ENCODE measurements at regions not wholly inside any gene's neighbourhood (a gene's known extent, or its start where the extent isn't known, plus 50 kb on each side); places are given as distances from the start of the nearest gene placed in this dataset.

DNA sequence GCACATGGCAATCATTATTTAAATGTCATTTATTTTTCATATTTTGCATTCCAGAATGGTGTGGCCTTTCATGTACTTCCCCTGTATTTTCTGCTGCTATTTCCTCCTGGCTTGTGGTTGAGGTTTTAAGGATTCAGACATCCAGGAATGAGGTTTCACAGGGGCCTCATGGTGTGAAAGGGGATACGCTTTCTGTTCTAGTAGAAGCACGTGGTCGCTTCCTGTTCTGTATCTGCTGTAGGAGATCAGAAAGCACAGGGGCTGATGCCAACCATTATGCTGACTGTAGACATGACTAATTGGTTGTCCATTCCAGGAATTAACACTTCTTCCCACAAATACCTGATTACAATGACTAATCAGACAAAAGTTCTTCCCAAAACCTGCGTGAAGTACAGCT is 405.9 kb downstream of the SHISA9 start:
- ATAC-seq (no peak), DNase-seq (ENCODE audit: low read depth, low spot score) (no peak)
- BruUV-seq (replicated peaks) = no TSS peak
- H3K36me3 ChIP-seq (ENCODE audit: control insufficient read depth in 1 of 2, insufficient read depth in 2 of 2, low read length in 2 of 2) = no peaks in the 10 kb centered on the region
- no peaks in the 10 kb centered on the region for H4K20me1 ChIP-seq (ENCODE audit: insufficient read depth)
- H3K4me3 ChIP-seq (replicated peaks in 1 of 2; ENCODE audit: low read depth in 1 of 2, low read length in 2 of 2) = no peak overlapping the region
- H3K4me2 ChIP-seq (ENCODE audit: low read length) = no peak overlapping the region
- intact Hi-C loops (cut with micrococcal nuclease) = no loop called here
- no peaks in the 10 kb centered on the region for H3K9me2 ChIP-seq (ENCODE audit: insufficient read depth)
- TF ChIP-seq, protein P1, sequence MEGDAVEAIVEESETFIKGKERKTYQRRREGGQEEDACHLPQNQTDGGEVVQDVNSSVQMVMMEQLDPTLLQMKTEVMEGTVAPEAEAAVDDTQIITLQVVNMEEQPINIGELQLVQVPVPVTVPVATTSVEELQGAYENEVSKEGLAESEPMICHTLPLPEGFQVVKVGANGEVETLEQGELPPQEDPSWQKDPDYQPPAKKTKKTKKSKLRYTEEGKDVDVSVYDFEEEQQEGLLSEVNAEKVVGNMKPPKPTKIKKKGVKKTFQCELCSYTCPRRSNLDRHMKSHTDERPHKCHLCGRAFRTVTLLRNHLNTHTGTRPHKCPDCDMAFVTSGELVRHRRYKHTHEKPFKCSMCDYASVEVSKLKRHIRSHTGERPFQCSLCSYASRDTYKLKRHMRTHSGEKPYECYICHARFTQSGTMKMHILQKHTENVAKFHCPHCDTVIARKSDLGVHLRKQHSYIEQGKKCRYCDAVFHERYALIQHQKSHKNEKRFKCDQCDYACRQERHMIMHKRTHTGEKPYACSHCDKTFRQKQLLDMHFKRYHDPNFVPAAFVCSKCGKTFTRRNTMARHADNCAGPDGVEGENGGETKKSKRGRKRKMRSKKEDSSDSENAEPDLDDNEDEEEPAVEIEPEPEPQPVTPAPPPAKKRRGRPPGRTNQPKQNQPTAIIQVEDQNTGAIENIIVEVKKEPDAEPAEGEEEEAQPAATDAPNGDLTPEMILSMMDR (IDR thresholded peaks at IDR 0.05 in 2 of 3, conservative IDR thresholded peaks at IDR 0.05 in 1 of 3; ENCODE audit: borderline replicate concordance in 1 of 3, insufficient read depth in 1 of 3, low read depth in 2 of 3, low read length in 2 of 3) = no peak
- no peak for TF ChIP-seq CBX3 (IDR thresholded peaks at IDR 0.05; ENCODE audit: low read depth)
- no peak for TF ChIP-seq EZH2phosphoT487 (IDR thresholded peaks at IDR 0.05; ENCODE audit: borderline replicate concordance)
- no peak for TF ChIP-seq SP1 (IDR thresholded peaks at IDR 0.05; ENCODE audit: low read depth)
- TF ChIP-seq POLR2A (IDR thresholded peaks at IDR 0.05; ENCODE audit: borderline replicate concordance, extremely low read depth, insufficient read depth, insufficient read length) = no peak
- TF ChIP-seq ELF1 (IDR thresholded peaks at IDR 0.05; ENCODE audit: borderline replicate concordance, low read depth) = no peak
- no peak for TF ChIP-seq JUND (IDR thresholded peaks at IDR 0.05)
- no peak for TF ChIP-seq EGR1 (IDR thresholded peaks at IDR 0.05; ENCODE audit: low read depth)
- no peak for TF ChIP-seq TCF7L2 (IDR thresholded peaks at IDR 0.05; ENCODE audit: borderline replicate concordance, extremely low read depth, insufficient read depth, insufficient read length)
- no peak for TF ChIP-seq POLR2AphosphoS5 (IDR thresholded peaks at IDR 0.05; ENCODE audit: low read depth, low read length)
- TF ChIP-seq, protein P2, sequence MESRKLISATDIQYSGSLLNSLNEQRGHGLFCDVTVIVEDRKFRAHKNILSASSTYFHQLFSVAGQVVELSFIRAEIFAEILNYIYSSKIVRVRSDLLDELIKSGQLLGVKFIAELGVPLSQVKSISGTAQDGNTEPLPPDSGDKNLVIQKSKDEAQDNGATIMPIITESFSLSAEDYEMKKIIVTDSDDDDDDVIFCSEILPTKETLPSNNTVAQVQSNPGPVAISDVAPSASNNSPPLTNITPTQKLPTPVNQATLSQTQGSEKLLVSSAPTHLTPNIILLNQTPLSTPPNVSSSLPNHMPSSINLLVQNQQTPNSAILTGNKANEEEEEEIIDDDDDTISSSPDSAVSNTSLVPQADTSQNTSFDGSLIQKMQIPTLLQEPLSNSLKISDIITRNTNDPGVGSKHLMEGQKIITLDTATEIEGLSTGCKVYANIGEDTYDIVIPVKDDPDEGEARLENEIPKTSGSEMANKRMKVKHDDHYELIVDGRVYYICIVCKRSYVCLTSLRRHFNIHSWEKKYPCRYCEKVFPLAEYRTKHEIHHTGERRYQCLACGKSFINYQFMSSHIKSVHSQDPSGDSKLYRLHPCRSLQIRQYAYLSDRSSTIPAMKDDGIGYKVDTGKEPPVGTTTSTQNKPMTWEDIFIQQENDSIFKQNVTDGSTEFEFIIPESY (IDR thresholded peaks at IDR 0.05; ENCODE audit: extremely low read depth, insufficient replicate concordance, low read length) = no peak
- TF ChIP-seq YY1 (IDR thresholded peaks at IDR 0.05; ENCODE audit: extremely low read depth, insufficient replicate concordance, low read depth, low read length) = no peak
- no peak for TF ChIP-seq CEBPB (IDR thresholded peaks at IDR 0.05; ENCODE audit: low read depth)
- no peak for TF ChIP-seq ZNF274 (IDR thresholded peaks at IDR 0.05; ENCODE audit: low read depth, low read length)
- H3K9me3 ChIP-seq (ENCODE audit: control insufficient read depth in 1 of 2, insufficient read depth in 1 of 2, low read depth in 1 of 2, low read length in 2 of 2) = no peaks in the 10 kb centered on the region; a peak in 1 of 4 replicates
- ChIA-PET CTCF (no interaction called here), POLR2A (no interaction called here), RAD21 (ENCODE audit: low non-redundant PET in 1 of 2, low total read pairs in 2 of 2, uncharacterized antibody in 2 of 2, unreplicated experiment in 2 of 2) (no interaction called here)
- H3K4me1 ChIP-seq (ENCODE audit: control insufficient read depth in 1 of 2, insufficient read depth in 2 of 2, low read length in 2 of 2) = no peaks in the 10 kb centered on the region
- H3K79me2 ChIP-seq (ENCODE audit: insufficient read depth, low read length) = no peaks in the 10 kb centered on the region
- H2AFZ ChIP-seq (ENCODE audit: low read depth, low read length, poor library complexity, severe bottlenecking) = no peak overlapping the region
- H3K27ac ChIP-seq (ENCODE audit: low read depth, low read length) = no peak overlapping the region
- H3K9ac ChIP-seq (ENCODE audit: low read length) = no peak overlapping the region
- H3K27me3 ChIP-seq (ENCODE audit: insufficient read depth, low read length) = no peaks in the 10 kb centered on the region
